NCI-H187 treated with DMSO at 0.1 percent for 48 hours (cell line): ENCODE measurements at regions not wholly inside any gene's neighbourhood (a gene's known extent, or its start where the extent isn't known, plus 50 kb on each side); places are given as distances from the start of the nearest gene placed in this dataset.

Experiments used
- DNase-seq: peaks from one replicate; lab custom pipeline; 2025; lab: John Stamatoyannopoulos, UW

DNA sequence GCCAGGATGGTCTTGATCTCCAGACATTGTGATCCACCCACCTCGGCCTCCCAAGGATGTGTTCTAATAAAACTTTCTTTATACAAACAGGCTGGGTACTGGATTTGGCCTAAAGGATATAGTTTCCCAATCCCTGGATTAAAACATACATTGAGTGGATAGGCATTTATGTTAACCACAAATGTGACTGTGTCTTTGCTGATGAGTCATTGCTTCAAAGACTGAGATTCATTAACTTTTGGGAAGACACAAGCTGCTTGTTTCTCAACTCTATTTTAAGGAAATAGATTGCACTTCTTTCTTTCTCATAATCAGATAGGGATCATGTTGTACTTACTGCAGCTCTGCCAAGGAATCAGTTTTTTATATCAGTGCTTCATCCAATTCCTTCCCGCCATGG, 131.3 kb upstream of the AGA start:
- no peak for DNase-seq

DNA sequence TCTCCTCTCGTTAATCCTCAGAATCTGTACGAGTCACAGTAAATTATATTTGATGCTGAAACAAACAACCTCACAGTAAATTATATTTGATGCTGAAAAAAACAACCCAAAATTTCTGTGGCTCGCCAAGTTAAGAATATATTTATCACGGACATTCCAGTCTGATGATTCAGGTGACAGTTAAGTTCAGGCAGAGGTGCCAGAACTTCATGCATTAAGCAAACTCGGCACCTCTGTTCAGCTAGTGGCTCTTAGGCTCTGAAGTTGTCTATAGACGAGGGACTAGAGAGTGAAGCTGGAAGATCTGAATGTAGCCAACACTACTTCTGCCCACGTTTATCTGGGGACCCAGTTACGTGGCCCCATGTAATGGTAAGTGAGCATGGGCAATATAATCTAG, 132.2 kb upstream of the AGA start:
- DNase-seq, result no peak

DNA sequence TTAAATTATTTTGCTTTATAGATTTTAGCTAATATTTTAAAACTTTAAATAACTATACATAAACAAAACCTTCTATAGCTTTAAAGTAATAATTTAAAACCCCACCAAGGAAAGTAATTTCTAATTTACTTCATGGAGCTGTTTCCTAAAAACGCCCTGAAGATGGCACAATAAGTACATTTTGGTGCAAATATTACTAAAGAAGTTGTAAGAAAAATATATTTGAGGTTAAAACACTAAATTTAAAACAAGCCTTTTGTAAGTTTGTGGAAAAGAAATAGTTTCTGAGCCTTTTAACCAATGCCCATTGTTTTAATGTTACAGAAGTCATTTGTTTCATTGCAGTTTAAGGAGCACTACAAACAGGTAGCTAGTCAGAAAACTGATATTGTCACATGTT, 137.4 kb upstream of the AGA start:
- DNase-seq, result no peak

DNA sequence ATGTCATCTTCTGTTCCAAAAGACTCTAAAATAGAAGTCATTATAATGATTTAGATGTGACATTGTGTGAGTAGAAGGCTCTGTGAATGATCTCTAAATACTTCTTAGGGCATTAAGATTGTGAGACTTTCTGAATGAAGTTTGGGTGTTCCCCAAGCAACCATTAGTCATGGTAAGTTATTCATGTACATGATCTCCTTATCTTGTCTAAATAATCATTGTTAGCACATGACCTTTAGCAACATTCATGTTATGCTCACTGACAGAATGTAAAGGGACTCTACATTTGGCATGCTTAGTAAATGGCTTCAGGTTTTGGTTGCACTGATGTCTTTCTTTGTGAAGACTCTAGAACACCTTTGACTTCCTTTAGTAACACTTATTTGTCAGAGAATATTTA, 140.8 kb upstream of the AGA start:
- DNase-seq, result no peak

DNA sequence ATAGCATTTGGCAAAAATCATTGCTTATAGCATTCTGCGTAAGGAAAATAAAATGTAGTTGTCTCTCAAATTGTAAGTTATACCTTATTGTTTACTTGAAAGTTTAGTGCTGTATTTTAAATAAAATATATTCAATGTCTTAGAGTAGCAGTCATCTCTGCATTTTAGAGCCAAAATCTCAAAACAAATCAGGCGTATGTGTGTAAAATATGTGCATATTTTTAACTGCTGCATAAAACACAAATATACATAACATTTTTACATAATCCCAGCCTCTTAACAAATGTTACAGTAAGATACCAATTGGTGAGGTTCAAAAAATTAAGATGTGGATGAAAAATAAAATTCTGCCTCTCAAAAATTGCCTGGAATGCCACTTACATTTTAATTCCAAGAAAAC, 145.8 kb upstream of the AGA start:
- DNase-seq, result no peak

DNA sequence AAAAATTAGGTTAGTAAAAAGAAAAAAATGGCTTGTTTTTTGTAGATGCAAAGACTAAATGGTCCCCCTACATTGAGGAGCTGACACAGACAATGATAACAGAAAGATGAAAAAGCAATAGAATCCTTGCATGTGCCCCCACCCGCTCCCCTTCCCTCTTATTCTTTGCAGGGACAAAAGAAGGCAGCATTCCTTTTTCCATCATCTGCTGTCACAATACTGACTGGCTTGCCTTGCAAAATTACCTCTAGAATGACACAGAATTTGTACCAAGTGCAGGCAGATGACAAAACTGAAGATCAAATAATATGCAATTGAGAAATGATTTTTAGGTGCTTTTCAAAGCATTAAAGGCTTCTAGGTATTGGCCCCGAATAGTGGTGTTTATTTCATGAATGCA, 153.1 kb upstream of the AGA start:
- no peak for DNase-seq

DNA sequence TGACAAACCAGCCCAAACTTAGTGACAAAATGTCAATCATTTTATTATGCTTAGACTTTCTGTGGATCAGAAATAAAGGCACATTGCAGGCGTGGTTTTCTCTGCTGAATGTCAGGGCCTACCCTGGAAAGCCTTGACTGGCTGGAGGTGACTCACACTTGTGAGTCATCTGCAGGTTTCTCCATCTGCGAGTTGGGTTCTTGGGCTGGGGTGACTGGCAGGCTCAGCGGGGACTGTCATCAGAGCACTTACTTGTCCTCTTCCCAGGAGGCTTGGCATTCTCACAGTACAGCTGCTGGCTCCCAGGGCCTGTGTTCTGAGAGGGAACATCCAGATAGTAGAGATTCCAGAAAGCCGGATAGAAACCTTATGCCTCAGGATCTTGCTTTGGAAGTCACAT, 153.8 kb upstream of the AGA start:
- no peak for DNase-seq

DNA sequence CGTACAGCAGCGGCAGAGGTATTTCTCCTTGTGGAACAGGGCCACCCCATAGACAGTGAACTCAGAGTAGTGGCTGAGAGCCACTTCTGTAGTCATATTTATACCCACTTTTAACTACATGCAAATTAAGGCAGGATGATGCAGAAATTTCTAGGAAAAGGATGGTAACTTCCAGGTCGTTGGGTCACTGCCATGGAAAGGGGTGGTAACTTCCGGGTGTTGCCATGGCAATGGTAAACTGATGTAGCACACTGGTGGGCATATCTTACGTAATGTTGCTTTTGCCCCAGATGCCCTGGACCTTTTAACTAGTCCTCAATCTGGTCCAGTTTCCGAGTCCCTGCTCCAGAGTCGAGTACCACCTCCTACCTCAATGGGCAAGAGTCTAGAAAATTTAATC, 154.8 kb upstream of the AGA start:
- DNase-seq, result no peak

DNA sequence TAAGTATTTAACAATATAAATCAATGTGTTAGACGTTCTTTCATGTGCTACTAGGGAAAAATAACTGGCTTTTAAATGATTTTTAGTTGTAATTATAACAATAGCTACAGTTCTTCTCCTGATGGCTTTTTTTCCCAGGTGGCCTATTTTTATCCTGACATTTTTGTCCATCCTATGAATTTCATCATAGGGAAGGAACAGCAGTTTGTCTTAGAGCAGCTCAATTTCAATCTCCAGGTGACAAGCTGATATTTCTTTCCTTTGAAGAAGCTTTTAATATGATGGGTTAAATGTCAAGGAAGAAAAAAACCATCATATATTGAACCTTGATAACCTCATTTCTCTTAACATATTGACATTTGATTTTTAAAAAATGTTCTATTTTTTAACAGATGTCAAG, 163.0 kb upstream of the AGA start:
- DNase-seq, result no peak

DNA sequence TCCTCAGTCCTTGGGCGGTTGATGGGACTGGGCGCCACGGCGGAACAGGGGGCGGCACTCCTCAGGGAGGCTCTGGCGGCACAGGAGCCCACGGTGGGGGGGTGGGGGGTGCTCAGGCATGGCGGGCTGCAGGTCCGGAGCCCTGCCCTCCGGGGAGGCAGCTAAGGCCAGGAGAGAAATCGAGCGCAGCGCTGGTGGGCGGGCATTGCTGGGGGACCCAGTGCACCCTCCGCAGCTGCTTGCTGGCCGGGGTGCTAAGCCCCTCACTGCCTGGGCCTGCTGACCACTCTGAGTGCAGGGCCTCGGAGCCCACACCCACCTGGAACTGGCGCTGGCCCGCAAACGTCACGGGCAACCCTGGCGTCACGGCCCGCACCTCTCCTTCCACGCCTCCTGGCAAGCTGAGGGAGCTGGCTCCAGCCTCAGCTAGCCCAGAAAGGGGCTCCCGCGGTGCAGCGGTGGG, 164.9 kb upstream of the AGA start:
- no peak for DNase-seq

DNA sequence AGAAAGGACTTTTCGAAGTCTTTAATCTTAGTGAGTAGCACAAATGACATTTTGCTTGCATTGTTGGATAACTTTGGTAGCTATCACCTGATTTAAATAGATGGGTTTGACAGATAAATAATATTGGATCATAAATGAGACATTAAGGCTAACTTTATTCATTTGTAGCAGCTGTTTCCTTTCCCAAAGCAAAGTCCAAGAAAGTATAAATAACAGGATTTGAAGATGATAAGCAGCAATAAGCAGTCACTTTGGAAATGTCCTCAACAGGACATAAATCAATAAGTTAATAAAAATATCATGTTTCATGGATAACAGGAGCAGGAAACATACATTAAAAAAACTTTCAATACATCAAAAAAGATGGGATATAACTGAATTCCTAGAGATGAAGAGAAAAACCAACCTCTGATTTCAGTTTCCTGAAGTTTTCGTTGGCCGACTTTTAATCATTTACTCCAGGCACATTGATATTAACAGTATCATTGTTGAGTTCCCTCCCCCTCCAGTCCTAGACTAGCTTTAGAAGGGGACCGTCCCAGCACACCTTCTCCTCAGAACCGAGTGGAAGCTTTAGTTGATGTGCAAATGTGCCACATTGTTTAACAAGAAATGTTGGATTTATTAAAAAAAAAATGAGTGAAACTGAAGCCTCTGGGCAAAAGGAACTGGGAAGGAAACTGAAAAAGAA, 169.9 kb upstream of the AGA start:
- DNase-seq, result no peak

DNA sequence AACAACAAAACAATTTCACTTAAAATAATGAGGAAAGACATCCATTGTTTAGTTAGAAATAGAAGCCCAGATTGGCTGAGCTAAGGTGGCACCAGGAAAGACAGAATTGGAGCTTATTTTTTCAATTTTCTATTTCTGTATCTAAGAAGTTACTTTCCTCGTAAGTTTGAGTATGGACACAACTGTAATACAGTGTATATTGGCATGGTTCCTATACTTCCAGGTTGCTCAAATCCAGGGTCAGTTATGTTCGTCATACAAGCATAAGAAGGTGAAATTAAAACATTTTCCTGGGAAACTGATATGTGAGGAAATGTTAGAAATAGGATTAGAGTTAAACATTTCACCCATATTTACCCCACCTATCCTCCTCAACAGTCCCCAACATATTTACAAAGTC, 170.4 kb upstream of the AGA start:
- no peak for DNase-seq

DNA sequence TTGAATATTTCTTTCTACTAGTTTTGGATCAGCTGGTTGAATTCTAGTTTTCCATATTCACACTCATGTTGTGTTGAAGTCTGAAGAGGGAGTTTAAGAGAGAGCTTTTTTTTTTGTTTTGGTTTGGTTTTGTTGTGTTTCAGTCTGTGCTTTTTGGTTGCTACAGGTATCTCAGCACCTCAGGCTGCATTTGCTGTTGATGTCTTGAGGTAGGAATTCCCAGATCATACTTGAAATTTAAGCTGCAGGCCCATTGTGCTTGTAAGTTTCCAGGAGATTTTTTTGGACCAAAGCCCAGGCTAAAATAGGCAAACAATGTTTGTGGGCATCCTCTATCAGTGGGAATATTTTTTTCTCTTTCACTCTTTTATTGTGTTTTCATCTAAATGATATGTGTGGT, 190.2 kb upstream of the AGA start:
- no peak for DNase-seq

DNA sequence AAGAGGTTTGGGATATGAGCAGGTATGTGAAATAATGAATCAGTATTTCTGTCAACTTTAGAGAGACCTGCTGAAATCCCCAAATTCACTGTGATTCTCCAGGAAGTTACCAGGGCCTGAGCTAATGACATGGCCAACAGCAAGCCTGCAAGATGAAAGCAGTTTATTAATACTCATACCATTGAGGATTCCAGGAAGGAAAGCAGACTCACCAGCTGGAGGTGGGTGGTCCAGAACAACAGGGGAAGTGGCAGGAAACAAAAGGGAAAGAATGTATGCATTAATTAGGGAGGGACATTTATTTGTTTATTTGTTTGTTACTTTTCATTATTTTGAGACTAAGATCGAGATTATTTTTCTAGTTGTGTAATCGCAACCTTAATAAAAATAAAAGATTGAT, 196.6 kb upstream of the AGA start:
- DNase-seq, result no peak

DNA sequence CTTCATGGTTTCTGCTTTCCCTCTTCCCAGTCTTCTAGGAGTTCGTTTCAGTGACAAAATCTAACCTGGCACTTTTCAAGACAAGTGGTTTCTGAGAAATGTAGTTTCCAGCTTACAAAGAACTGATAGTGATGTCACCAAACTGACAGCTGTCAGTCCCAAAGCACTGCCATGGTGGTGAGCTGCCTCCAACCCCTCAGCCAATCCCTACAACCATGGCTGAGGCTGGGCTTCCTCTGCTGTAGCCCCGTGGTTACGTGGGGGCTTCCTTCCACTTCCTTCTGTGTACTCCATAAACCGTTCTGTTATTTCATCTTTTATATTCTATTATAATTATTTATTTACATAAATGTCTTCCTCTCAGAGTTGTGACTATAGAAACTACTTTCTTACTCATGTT, 198.6 kb upstream of the AGA start:
- no peak for DNase-seq

DNA sequence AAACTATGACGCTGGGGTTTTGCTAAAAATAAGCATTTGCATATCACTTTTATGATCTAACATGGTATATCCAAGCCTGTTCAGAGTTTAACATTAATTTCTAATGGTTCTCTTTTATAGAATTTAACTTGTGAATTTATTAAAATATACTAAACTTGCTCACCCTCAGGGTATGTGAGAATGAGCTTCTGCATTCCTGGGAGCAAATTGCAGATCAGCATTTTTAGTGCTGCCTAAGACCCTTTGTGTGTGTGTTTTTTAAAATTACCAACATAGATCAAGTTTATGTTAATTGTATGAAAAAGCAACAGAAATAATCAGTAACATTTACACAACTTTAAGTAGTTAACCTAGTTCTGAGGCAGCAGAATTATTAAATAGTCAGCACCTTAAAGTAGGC, 218.0 kb upstream of the AGA start:
- DNase-seq, result no peak

DNA sequence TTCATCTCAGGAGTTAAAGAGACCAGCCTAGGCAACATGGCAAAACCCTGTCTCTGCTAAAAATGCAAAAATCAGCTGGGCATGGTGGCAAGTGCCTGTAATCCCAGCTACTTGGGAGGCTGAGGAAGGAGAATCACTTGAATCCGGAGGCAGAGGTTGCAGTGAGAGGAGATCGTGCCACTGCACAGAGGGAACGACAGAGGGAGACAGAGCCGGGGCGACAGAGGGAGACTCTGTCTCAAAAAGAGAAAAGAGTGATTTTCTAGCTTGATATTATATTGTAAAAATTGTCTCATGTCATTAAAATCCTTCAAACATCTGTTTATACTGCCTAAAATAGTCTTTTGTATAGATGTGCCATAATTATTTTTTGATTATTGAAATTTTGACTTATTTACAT, 225.4 kb upstream of the AGA start:
- DNase-seq, result no peak

DNA sequence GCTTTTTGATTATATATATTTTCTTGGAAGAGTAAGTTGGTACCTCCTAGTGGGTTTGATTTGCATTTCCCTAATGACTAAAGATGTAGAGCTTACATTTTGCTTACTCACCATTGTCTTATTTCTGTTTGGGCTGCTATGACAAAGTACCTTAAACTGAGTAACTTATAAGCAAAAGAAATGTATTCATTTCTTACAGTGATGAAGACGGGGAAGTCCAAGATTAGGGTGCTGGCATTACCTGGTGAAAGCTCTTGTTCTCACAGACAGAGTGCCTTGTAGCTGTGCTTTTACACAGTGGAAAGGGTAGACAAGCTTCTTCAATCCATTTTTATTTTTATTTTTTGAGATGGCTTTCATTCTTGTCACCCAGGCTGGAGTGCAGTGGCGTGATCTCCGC, 229.2 kb upstream of the AGA start:
- no peak for DNase-seq

DNA sequence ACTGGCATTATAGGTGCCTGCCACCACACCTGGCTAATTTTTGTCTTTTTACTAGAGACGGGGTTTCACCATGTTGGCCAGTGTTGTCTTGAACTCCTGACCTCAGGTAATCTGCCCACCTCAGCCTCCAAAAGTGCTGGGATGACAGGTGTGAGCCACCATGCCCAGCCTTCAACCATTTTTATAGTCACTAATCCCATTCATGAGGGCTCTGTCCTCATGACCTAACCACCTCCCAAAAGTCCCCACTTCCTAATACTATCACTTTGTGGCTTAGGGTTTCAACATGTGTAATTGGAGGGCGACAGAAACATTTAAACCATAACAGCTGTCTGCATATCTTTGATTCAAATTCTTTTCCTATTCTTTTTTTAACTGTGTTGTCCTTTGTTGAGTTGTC, 229.6 kb upstream of the AGA start:
- no peak for DNase-seq

DNA sequence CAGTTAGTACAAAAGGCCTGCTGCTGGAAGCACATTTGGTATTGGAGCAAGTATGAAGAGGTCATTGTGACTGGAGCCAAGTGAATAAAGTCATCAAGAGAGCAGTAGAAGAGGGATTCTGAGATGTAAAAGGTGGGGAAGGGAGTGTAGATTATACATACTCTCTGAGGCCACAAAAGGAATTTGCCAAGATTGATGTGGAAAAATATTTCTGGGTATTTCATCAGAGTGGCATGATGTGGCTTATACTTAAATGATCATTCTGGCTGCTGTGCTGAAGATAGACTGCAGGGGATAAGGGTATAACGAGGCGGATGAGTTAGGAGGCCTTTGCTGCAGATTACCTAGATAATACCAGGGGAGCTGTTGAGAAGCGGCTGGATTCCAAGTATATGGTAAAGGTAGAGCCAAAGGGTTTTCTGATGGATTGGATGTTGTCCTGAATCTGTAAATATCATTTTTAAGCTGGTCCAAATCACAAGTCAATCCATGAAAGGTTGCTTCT, 231.8 kb upstream of the AGA start:
- DNase-seq, result no peak

DNA sequence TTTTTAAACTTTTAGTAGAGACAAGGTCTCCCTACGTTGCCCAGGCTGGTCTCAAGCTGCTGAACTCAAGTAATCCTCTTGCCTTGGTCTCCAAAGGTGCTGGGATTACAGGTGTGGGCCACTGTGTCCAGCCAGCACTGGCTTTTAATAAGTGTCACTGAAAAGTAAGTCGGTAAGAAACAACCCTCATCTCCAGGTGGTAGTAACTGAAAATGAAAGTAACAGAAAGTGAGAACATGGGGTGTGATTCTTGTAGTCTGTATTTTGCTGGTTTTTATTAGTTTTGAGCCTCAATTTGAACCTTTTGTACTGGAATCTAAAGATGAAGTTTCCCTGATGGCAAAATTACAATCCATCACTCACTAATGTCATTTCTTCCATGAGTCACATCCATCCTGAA, 238.1 kb upstream of the AGA start:
- DNase-seq, result no peak

DNA sequence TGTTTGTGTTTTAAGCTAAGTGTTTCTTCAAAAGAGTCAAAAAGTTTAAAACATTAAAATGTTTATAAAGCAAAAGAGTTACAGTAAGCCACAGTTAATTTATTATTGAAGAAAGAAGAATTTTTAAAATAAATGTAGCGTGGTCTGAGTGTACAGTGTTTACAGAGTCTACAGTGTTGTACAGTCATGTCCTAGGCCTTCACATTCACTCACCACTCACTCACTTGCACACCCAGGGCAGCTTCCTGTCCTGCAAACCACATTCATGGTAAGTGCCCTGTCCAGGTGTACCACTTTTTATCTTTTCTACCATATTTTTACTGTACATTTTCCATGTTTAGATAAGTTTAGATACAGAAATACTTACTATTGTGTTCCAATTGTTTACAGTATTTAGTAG, 239.7 kb upstream of the AGA start:
- DNase-seq, result no peak

DNA sequence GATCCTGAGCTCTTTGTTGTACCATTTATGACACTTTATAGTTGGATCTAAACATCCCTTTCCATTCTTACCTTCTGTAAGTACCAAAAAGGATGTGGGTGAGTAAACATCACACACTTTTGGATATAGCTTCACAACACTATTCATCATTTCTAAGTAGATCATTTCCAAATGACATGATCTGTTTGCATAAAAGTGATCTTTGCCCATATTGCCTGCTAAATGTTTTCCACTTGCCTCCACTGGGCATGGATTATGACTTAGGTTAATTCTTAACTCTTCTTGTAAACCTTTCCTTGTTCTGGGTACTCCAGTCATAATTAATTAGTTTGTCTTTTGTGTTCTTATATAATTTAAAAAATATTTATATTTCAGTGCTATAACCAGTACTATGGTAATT, 244.9 kb upstream of the AGA start:
- no peak for DNase-seq

DNA sequence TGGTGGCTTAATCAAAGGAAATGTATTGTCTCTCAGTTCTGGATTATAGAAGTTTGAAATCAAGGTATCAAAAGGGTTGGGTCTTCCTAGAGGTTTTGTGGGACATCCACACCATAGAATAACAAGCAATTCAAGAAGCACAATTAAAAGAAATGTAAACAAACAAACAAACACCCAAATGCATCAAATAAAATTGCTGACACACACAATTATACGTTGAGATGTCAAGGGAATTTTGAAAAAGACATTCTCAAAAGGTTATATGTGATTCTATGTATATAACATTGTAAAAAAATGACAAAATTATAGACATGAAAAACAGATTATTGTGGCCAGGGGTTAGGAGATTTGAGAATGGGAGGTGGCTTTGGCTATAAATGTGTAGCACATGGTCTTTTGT, 250.7 kb upstream of the AGA start:
- DNase-seq, result no peak
